ENCODE measurements at regions not wholly inside any gene's neighbourhood (a gene's known extent, or its start where the extent isn't known, plus 50 kb on each side); places are given as distances from the start of the nearest gene placed in this dataset.

DNA sequence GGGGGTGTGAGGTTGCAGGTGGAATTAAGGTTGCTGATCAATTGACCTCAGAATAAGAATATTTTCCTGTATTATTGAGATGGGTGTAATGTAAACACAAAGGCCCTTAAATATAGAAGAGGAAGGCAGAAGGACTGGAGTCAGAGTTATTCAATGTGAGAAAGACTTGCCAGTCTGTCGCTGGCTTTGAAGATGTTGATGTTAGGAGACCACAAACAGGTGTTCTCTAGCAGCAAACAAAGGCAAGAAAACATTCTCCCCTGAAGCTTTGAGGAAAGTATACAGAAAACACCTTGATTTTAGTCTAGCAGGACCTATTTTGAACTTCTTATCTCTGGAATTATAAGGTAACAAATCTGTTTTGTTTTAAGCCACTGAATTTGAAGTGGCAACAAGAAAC, 138.9 kb upstream of the PTPRK start:
- no peak for DNase-seq
- H4K20me1 ChIP-seq (ENCODE audit: low read length): no peaks in the 10 kb centered on the region
- POLR2A ChIA-PET (ENCODE audit: unreplicated experiment): no interaction called here
- CTCF ChIA-PET: no interaction called here
- H3K79me2 ChIP-seq (ENCODE audit: low read length): no peaks in the 10 kb centered on the region
- H3K27me3 ChIP-seq (ENCODE audit: low read length): no peaks in the 10 kb centered on the region
- H3K36me3 ChIP-seq (ENCODE audit: low read depth, low read length): no peaks in the 10 kb centered on the region
- H2AFZ ChIP-seq (ENCODE audit: low read length): peak overlapping the region; percentile 46; the same call in 1 of the 2 replicates
- H3K4me2 ChIP-seq (ENCODE audit: low read length): peak overlapping the region; percentile 76; the same call in 1 of the 2 replicates
- no peaks in the 10 kb centered on the region for H3K9me3 ChIP-seq (ENCODE audit: low read length)
- intact Hi-C loops (cut with micrococcal nuclease): loop anchor here (5.0 kb wide), 2 partner anchors 63 to 92 kb away; no protein-coding TSS in a partner anchor
- H3K4me3 ChIP-seq (ENCODE audit: low read length): no peak overlapping the region
- H3K4me1 ChIP-seq (ENCODE audit: insufficient read depth, low read length): peaks cover 37% of the 10 kb centered on the region
- no peak overlapping the region for H3K9ac ChIP-seq (ENCODE audit: low read length)
- no TSS peak for BruUV-seq (replicated peaks)
- peak overlapping the region; percentile 21; the same call in 1 of the 2 replicates for H3K27ac ChIP-seq (ENCODE audit: low read length)
- H3K9me2 ChIP-seq (replicated peaks; ENCODE audit: low read length): no peaks in the 10 kb centered on the region
- H3F3A ChIP-seq (ENCODE audit: low read length, unreplicated experiment): no peaks in the 10 kb centered on the region
- no peak for ATAC-seq
- TF ChIP-seq EZH2phosphoT487 (IDR thresholded peaks at IDR 0.05; ENCODE audit: borderline replicate concordance, low read length): no peak
- TF ChIP-seq, protein P1, sequence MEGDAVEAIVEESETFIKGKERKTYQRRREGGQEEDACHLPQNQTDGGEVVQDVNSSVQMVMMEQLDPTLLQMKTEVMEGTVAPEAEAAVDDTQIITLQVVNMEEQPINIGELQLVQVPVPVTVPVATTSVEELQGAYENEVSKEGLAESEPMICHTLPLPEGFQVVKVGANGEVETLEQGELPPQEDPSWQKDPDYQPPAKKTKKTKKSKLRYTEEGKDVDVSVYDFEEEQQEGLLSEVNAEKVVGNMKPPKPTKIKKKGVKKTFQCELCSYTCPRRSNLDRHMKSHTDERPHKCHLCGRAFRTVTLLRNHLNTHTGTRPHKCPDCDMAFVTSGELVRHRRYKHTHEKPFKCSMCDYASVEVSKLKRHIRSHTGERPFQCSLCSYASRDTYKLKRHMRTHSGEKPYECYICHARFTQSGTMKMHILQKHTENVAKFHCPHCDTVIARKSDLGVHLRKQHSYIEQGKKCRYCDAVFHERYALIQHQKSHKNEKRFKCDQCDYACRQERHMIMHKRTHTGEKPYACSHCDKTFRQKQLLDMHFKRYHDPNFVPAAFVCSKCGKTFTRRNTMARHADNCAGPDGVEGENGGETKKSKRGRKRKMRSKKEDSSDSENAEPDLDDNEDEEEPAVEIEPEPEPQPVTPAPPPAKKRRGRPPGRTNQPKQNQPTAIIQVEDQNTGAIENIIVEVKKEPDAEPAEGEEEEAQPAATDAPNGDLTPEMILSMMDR (conservative IDR thresholded peaks at IDR 0.05; ENCODE audit: low read depth, low read length): no peak
- no peak for TF ChIP-seq EZH2 (IDR thresholded peaks at IDR 0.05; ENCODE audit: low read length, unreplicated experiment)

DNA sequence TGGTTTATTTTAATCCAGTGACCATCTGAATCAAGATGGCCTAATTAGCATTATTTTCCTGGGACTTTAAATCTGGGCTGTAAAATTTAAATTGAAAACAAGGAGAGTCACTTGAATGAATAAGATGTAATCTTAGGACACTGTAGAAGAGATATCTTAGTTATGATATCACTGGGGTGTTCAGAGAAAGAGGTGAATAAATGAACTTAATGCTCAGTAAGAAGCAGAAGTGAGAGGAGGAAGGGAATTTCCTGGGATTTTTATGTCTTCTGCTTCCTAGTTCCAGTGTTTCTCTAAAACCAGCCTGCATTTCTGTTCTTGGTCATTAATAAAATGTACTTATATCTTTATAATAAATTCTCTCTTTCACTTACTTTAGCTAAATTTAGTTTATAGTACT, 136.8 kb upstream of the PTPRK start:
- no TSS peak for BruUV-seq (replicated peaks)
- ATAC-seq (no peak), DNase-seq (no peak)
- intact Hi-C loops (cut with micrococcal nuclease): loop anchor here (5.0 kb wide), 2 partner anchors 65 to 90 kb away; no protein-coding TSS in a partner anchor
- CTCF ChIA-PET: no interaction called here
- H2AFZ ChIP-seq (ENCODE audit: low read length): no peak overlapping the region
- H3K36me3 ChIP-seq (ENCODE audit: low read depth, low read length): no peaks in the 10 kb centered on the region
- no peaks in the 10 kb centered on the region for H4K20me1 ChIP-seq (ENCODE audit: low read length)
- no peaks in the 10 kb centered on the region for H3K9me2 ChIP-seq (replicated peaks; ENCODE audit: low read length)
- no peaks in the 10 kb centered on the region for H3F3A ChIP-seq (ENCODE audit: low read length, unreplicated experiment)
- H3K27me3 ChIP-seq (ENCODE audit: low read length): no peaks in the 10 kb centered on the region
- no peak overlapping the region for H3K4me3 ChIP-seq (ENCODE audit: low read length)
- peaks cover 37% of the 10 kb centered on the region for H3K4me1 ChIP-seq (ENCODE audit: insufficient read depth, low read length)
- H3K9ac ChIP-seq (ENCODE audit: low read length): no peak overlapping the region
- H3K4me2 ChIP-seq (ENCODE audit: low read length): no peak overlapping the region
- no peaks in the 10 kb centered on the region for H3K79me2 ChIP-seq (ENCODE audit: low read length)
- H3K27ac ChIP-seq (ENCODE audit: low read length): no peak overlapping the region
- POLR2A ChIA-PET (ENCODE audit: unreplicated experiment): no interaction called here
- no peak for TF ChIP-seq EZH2phosphoT487 (IDR thresholded peaks at IDR 0.05; ENCODE audit: borderline replicate concordance, low read length)
- no peak for TF ChIP-seq EZH2 (IDR thresholded peaks at IDR 0.05; ENCODE audit: low read length, unreplicated experiment)
- TF ChIP-seq, protein P1 (conservative IDR thresholded peaks at IDR 0.05; ENCODE audit: low read depth, low read length): no peak
- no peaks in the 10 kb centered on the region for H3K9me3 ChIP-seq (ENCODE audit: low read length)

DNA sequence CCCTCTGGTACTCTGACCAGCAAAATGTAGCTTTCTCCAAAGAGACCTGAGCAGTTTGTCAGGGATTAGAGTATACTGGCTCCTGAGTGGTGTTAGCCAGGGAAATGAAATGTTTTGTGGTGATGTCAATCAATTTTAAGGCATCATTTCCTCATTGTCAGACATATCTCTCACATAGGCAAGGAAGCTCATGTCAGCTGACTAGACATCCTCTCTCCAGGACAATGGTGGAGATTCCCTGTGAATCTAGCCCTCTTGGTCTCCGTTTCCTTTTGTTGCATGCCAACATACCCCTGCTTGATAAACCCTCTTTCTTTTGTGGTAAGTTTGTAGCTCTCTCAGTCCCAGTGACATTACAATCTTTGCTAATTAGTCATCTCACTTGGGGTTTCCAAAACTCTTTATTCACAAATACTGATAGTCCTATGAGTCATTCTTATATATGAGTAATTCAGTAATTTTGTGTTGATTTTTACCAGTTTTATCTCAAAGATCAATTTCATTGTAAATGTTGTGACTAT, 135.6 kb upstream of the PTPRK start:
- H3K4me1 ChIP-seq (ENCODE audit: insufficient read depth, low read length): peaks cover 37% of the 10 kb centered on the region
- TF ChIP-seq EZH2 (IDR thresholded peaks at IDR 0.05; ENCODE audit: low read length, unreplicated experiment) (no peak), EZH2phosphoT487 (IDR thresholded peaks at IDR 0.05; ENCODE audit: borderline replicate concordance, low read length) (no peak)
- TF ChIP-seq, protein P1 (conservative IDR thresholded peaks at IDR 0.05; ENCODE audit: low read depth, low read length): no peak
- intact Hi-C loops (cut with micrococcal nuclease): loop anchor here (1.0 to 5.0 kb wide), 3 partner anchors 55 to 89 kb away; no protein-coding TSS in a partner anchor
- no peaks in the 10 kb centered on the region for H3K79me2 ChIP-seq (ENCODE audit: low read length)
- peak overlapping the region; percentile 67 for H3K9ac ChIP-seq (ENCODE audit: low read length)
- H3K27me3 ChIP-seq (ENCODE audit: low read length): no peaks in the 10 kb centered on the region
- H3F3A ChIP-seq (ENCODE audit: low read length, unreplicated experiment): no peaks in the 10 kb centered on the region
- H2AFZ ChIP-seq (ENCODE audit: low read length): peak overlapping the region; percentile 35
- DNase-seq (peak; percentile 89), ATAC-seq (peak; percentile 80)
- ChIA-PET POLR2A (ENCODE audit: unreplicated experiment) (no interaction called here), CTCF (no interaction called here)
- H3K4me3 ChIP-seq (ENCODE audit: low read length): no peak overlapping the region; the same call in 1 of the 2 replicates
- no peaks in the 10 kb centered on the region for H3K9me2 ChIP-seq (replicated peaks; ENCODE audit: low read length)
- no peaks in the 10 kb centered on the region for H3K36me3 ChIP-seq (ENCODE audit: low read depth, low read length)
- H4K20me1 ChIP-seq (ENCODE audit: low read length): no peaks in the 10 kb centered on the region
- no peaks in the 10 kb centered on the region for H3K9me3 ChIP-seq (ENCODE audit: low read length)
- BruUV-seq (replicated peaks): no TSS peak
- H3K27ac ChIP-seq (ENCODE audit: low read length): peak overlapping the region; percentile 94
- peak overlapping the region; percentile 57 for H3K4me2 ChIP-seq (ENCODE audit: low read length)
